ENCODE measurements at regions not wholly inside any gene's neighbourhood (a gene's known extent, or its start where the extent isn't known, plus 50 kb on each side); places are given as distances from the start of the nearest gene placed in this dataset.

DNA sequence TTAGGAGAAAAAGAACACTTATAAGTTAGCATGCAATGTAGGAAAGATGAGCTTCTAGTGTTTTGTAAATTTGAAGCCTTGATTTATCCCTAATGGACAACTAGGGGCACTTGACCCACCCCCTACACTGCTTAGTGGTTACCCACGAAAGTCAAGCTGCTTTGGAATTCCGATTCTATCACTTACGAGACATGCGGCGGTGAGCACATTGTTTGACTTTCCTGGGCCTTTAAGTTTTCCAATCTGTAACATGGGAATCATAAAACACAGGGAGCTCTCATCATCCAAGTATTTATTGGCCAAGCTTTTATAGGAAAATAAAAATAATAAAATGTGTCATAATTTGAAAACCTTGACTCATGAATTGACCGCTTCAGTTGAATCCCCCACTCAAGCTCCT lies 78.7 kb upstream of the PDK4 start:
- no peak overlapping the region for H3K4me2 ChIP-seq (ENCODE audit: control insufficient read depth, insufficient read depth)
- CTCF ChIA-PET = interaction anchor here (0.6 to 5.9 kb wide), 7 partner anchors 7 to 196 kb away, joined by 3 to 36 read pairs (median 5); no protein-coding TSS in a partner anchor
- in situ Hi-C loops (cut with MboI) (loop anchor here (25.0 kb wide), 1 partner anchor 1238 kb away; no protein-coding TSS in a partner anchor), intact Hi-C loops (cut with micrococcal nuclease; ENCODE audit: unreplicated experiment) (no loop called here)
- SMC1A ChIA-PET (ENCODE audit: uncharacterized antibody, unreplicated experiment) = interaction anchor here (1.0 to 1.9 kb wide), 3 partner anchors 9 to 149 kb away, joined by 3 to 5 read pairs (median 4); no protein-coding TSS in a partner anchor
- TF ChIP-seq NR2C2 (IDR thresholded peaks at IDR 0.05; ENCODE audit: borderline replicate concordance, control insufficient read depth, insufficient read length, low read depth) (no peak), ZNF24 (IDR thresholded peaks at IDR 0.05) (no peak), YY1 (IDR thresholded peaks at IDR 0.05; ENCODE audit: low read depth, low read length) (no peak), ETV6 (conservative IDR thresholded peaks at IDR 0.05 in 1 of 2, IDR thresholded peaks at IDR 0.05 in 1 of 2; ENCODE audit: borderline replicate concordance in 1 of 2, low read depth in 1 of 2) (no peak), MYB (IDR thresholded peaks at IDR 0.05; ENCODE audit: borderline replicate concordance, low read depth, low read length) (no peak), HCFC1 (IDR thresholded peaks at IDR 0.05; ENCODE audit: low read length) (no peak)
- TF ChIP-seq, protein P1, sequence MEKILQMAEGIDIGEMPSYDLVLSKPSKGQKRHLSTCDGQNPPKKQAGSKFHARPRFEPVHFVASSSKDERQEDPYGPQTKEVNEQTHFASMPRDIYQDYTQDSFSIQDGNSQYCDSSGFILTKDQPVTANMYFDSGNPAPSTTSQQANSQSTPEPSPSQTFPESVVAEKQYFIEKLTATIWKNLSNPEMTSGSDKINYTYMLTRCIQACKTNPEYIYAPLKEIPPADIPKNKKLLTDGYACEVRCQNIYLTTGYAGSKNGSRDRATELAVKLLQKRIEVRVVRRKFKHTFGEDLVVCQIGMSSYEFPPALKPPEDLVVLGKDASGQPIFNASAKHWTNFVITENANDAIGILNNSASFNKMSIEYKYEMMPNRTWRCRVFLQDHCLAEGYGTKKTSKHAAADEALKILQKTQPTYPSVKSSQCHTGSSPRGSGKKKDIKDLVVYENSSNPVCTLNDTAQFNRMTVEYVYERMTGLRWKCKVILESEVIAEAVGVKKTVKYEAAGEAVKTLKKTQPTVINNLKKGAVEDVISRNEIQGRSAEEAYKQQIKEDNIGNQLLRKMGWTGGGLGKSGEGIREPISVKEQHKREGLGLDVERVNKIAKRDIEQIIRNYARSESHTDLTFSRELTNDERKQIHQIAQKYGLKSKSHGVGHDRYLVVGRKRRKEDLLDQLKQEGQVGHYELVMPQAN (conservative IDR thresholded peaks at IDR 0.05) = no peak
- H3K27me3 ChIP-seq (replicated peaks in 1 of 2; ENCODE audit: control insufficient read depth in 2 of 2, insufficient read depth in 2 of 2, low read length in 1 of 2) = no peaks in the 10 kb centered on the region
- POLR2A ChIA-PET = no interaction called here
- no peaks in the 10 kb centered on the region for H3K36me3 ChIP-seq (ENCODE audit: control insufficient read depth in 2 of 2, insufficient read depth in 2 of 2, low read length in 1 of 2)
- H3K4me1 ChIP-seq (ENCODE audit: control insufficient read depth, insufficient read depth, low read length) = no peaks in the 10 kb centered on the region
- H3K9me3 ChIP-seq (replicated peaks; ENCODE audit: control insufficient read depth, insufficient read depth, low read length) = no peaks in the 10 kb centered on the region
- no peak for ATAC-seq
- H3K27ac ChIP-seq (ENCODE audit: control insufficient read depth, insufficient read depth) = no peak overlapping the region
- no peak overlapping the region for H3K4me3 ChIP-seq
- no peak for FAIRE-seq
- no peaks in the 10 kb centered on the region for H4K20me1 ChIP-seq (ENCODE audit: control insufficient read depth, insufficient read depth)
- DNase-seq (ENCODE audit: low read depth, low spot score) = no peak
- no peak overlapping the region for H3K9ac ChIP-seq (ENCODE audit: control insufficient read depth, insufficient read depth, low read length)
- no peak overlapping the region for H2AFZ ChIP-seq (ENCODE audit: control insufficient read depth, low read depth, low read length)
- RAD21 ChIA-PET (ENCODE audit: unreplicated experiment) = interaction anchor here (1.2 to 1.5 kb wide), 4 partner anchors 8 to 1225 kb away, joined by 3 read pairs; no protein-coding TSS in a partner anchor
- no peaks in the 10 kb centered on the region for H3K79me2 ChIP-seq (ENCODE audit: control insufficient read depth, insufficient read depth, low read length)
- WGBS (ENCODE audit: insufficient coverage, insufficient replicate concordance, low lambda C conversion rate, missing lambda C conversion rate) = 61% methylated on average over 6 of the region's 6 CpGs
- BruUV-seq (replicated peaks) = no TSS peak

Measured in GM12878 (cell line).